SU-DHL-6 (cell line): ENCODE measurements at regions not wholly inside any gene's neighbourhood (a gene's known extent, or its start where the extent isn't known, plus 50 kb on each side); places are given as distances from the start of the nearest gene placed in this dataset.

Experiments used
- H2AFZ ChIP-seq: fragments of 200-600 bp; sonication (generic); 2 replicates; pipeline ENCODE4 v1.6.1; 2014; ENCODE audit warnings: low read depth, mild to moderate bottlenecking, moderate library complexity, mixed read lengths, antibody characterized with exemption, low read length; ENCODE audit not compliant: severe bottlenecking
- H3F3A ChIP-seq: fragments of 200-600 bp; shearing (Covaris generic); 2 replicates; pipeline ENCODE4 v1.6.0; 2016; ENCODE audit warnings: antibody characterized with exemption, mild to moderate bottlenecking; ENCODE audit not compliant: insufficient read depth
- H3K27ac ChIP-seq: fragments of 200-600 bp; sonication (generic); 2 replicates; pipeline ENCODE4 v1.5.1; 2016; ENCODE audit warnings: low read depth, mild to moderate bottlenecking, low read length, moderate library complexity, mixed read lengths
- H3K27me3 ChIP-seq: fragments of 200-600 bp; sonication (generic), shearing (Covaris generic); 2 replicates; pipeline ENCODE4 v1.6.0; 2014; ENCODE audit warnings: mild to moderate bottlenecking, low read length
- H3K36me3 ChIP-seq: fragments of 200-600 bp; sonication (generic); 2 replicates; pipeline ENCODE4 v1.6.1; 2014; ENCODE audit warnings: mild to moderate bottlenecking, low read length, mixed read lengths
- H3K4me2 ChIP-seq: fragments of 300-600, 200-600 bp; shearing (Covaris generic), sonication (generic); 2 replicates; pipeline ENCODE4 v1.6.0; 2014; ENCODE audit warnings: low read length, low read depth, mild to moderate bottlenecking; ENCODE audit not compliant: poor library complexity, severe bottlenecking
- H3K4me3 ChIP-seq: fragments of 200-600 bp; sonication (generic); 2 replicates; pipeline ENCODE4 v1.5.1; 2014; ENCODE audit warnings: antibody characterized with exemption, low read length, mild to moderate bottlenecking, mixed read lengths; ENCODE audit not compliant: insufficient read depth, poor library complexity, severe bottlenecking
- H3K79me2 ChIP-seq: fragments of 200-600 bp; sonication (generic); 2 replicates; pipeline ENCODE4 v1.6.1; 2014; ENCODE audit warnings: mild to moderate bottlenecking, low read length, moderate library complexity; ENCODE audit not compliant: insufficient read depth
- H3K9ac ChIP-seq: fragments of 200-600 bp; sonication (generic); 2 replicates; pipeline ENCODE4 v1.7.0; 2014; ENCODE audit warnings: mild to moderate bottlenecking, low read length
- H3K9me2 ChIP-seq: fragments of 200-600 bp; sonication (generic); replicated peaks from 2 replicates; pipeline ENCODE4 v1.6.1; 2014; ENCODE audit warnings: low read length; ENCODE audit not compliant: insufficient read depth
- H3K9me3 ChIP-seq: fragments of 200-600 bp; sonication (generic); 2 replicates; pipeline ENCODE4 v1.6.1; 2014; ENCODE audit warnings: low read length, mixed read lengths; ENCODE audit not compliant: insufficient read depth
- H4K20me1 ChIP-seq: fragments of 200-600 bp; sonication (generic); 2 replicates; pipeline ENCODE4 v1.6.1; 2014; ENCODE audit warnings: low read depth, mild to moderate bottlenecking, antibody characterized with exemption, low read length, moderate library complexity, mixed read lengths
- CTCF ChIP-seq: fragments of 200-600 bp; sonication (generic); IDR thresholded peaks from one replicate; pipeline ENCODE4 v1.5.1; 2017; ENCODE audit warnings: antibody characterized with exemption, mild to moderate bottlenecking, low read length, moderate library complexity; ENCODE audit not compliant: insufficient read depth, poor library complexity, severe bottlenecking
- EZH2phosphoT487 ChIP-seq: fragments of 200-600 bp; sonication (generic), shearing (Covaris generic); conservative IDR thresholded peaks from 2 replicates; pipeline ENCODE4 v1.6.1; 2018; ENCODE audit warnings: mild to moderate bottlenecking, antibody characterized with exemption, low read length, moderate library complexity, mixed read lengths

- Histone ChIP-seq H3K9me2 (no peaks in the 10 kb centered on the region), H3K27me3 (no peaks in the 10 kb centered on the region), H3K9me3 (no peaks in the 10 kb centered on the region), H3K79me2 (no peaks in the 10 kb centered on the region), H2AFZ (no peak overlapping the region), H4K20me1 (no peaks in the 10 kb centered on the region), H3F3A (no peaks in the 10 kb centered on the region), H3K36me3 (no peaks in the 10 kb centered on the region), H3K4me3 (no peak overlapping the region), H3K27ac (no peak overlapping the region), H3K9ac (no peak overlapping the region), H3K4me2 (no peak overlapping the region)
- TF ChIP-seq CTCF (no peak), EZH2phosphoT487 (no peak)
Observed at GRCh38 chr12:88723219-88723618, 142.9 kb upstream of the KITLG start.

GRCh38 chr12:88720785-88721650 lies 140.7 kb upstream of the KITLG start:
- no peak for TF ChIP-seq EZH2phosphoT487
- no peak for TF ChIP-seq CTCF

GRCh38 chr12:88720231-88720630 lies 140.0 kb upstream of the KITLG start:
- Histone ChIP-seq H3K79me2 (no peaks in the 10 kb centered on the region), H3K9me2 (no peaks in the 10 kb centered on the region), H3K4me2 (no peak overlapping the region), H3K27ac (no peak overlapping the region), H3K4me3 (no peak overlapping the region), H3K36me3 (no peaks in the 10 kb centered on the region), H3K9me3 (no peaks in the 10 kb centered on the region), H3F3A (no peaks in the 10 kb centered on the region), H3K9ac (no peak overlapping the region), H4K20me1 (no peaks in the 10 kb centered on the region), H3K27me3 (no peaks in the 10 kb centered on the region), H2AFZ (no peak overlapping the region)
- TF ChIP-seq EZH2phosphoT487 (no peak), CTCF (no peak)

More at GRCh38 chr12:88720785-88721650, 140.7 kb upstream of the KITLG start:
- H2AFZ ChIP-seq, result no peak overlapping the region
- H3K4me3 ChIP-seq, result no peak overlapping the region
- H3K9me3 ChIP-seq, result no peaks in the 10 kb centered on the region
- no peaks in the 10 kb centered on the region for H4K20me1 ChIP-seq
- no peaks in the 10 kb centered on the region for H3K27me3 ChIP-seq
- no peaks in the 10 kb centered on the region for H3K79me2 ChIP-seq
- H3K4me2 ChIP-seq, result no peak overlapping the region
- H3F3A ChIP-seq, result no peaks in the 10 kb centered on the region
- H3K36me3 ChIP-seq, result no peaks in the 10 kb centered on the region
- no peak overlapping the region for H3K9ac ChIP-seq
- no peak overlapping the region for H3K27ac ChIP-seq
- no peaks in the 10 kb centered on the region for H3K9me2 ChIP-seq
